ENCODE measurements at regions not wholly inside any gene's neighbourhood (a gene's known extent, or its start where the extent isn't known, plus 50 kb on each side); places are given as distances from the start of the nearest gene placed in this dataset.

GRCh38 chr15:94177112-94177511 is 54.2 kb upstream of the MCTP2 start:
- no peak for DNase-seq (ENCODE audit: low read depth)

GRCh38 chr15:94175420-94175819 is 55.9 kb upstream of the MCTP2 start:
- no peak for DNase-seq (ENCODE audit: low read depth)

- DNase-seq (ENCODE audit: low read depth), result peak; percentile 5
Observed at GRCh38 chr15:94174399-94174802, 57.0 kb upstream of the MCTP2 start.

GRCh38 chr15:94168250-94168649 is 63.1 kb upstream of the MCTP2 start:
- DNase-seq (ENCODE audit: low read depth), result no peak

- no peak for DNase-seq (ENCODE audit: low read depth)
Observed at GRCh38 chr15:94164971-94165370, 66.4 kb upstream of the MCTP2 start.

GRCh38 chr15:94164202-94164807 is 67.1 kb upstream of the MCTP2 start:
- peak; percentile 9 for DNase-seq (ENCODE audit: low read depth)

GRCh38 chr15:94162939-94163338 is 68.4 kb upstream of the MCTP2 start:
- no peak for DNase-seq (ENCODE audit: low read depth)

GRCh38 chr15:94154255-94154654 is 77.1 kb upstream of the MCTP2 start:
- DNase-seq (ENCODE audit: low read depth), result no peak

- no peak for DNase-seq (ENCODE audit: low read depth)
Observed at GRCh38 chr15:94145046-94145445, 86.3 kb upstream of the MCTP2 start.

- DNase-seq (ENCODE audit: low read depth), result no peak
Observed at GRCh38 chr15:94141802-94142201, 89.6 kb upstream of the MCTP2 start.

GRCh38 chr15:94135486-94136147 is 95.7 kb upstream of the MCTP2 start:
- DNase-seq (ENCODE audit: low read depth), result no peak

GRCh38 chr15:94131875-94132274 is 99.5 kb upstream of the MCTP2 start:
- no peak for DNase-seq (ENCODE audit: low read depth)

- no peak for DNase-seq (ENCODE audit: low read depth)
Observed at GRCh38 chr15:94130504-94130903, 100.9 kb upstream of the MCTP2 start.

GRCh38 chr15:94127006-94127405 is 104.4 kb upstream of the MCTP2 start:
- no peak for DNase-seq (ENCODE audit: low read depth)

GRCh38 chr15:94125698-94126097 is 105.7 kb upstream of the MCTP2 start:
- no peak for DNase-seq (ENCODE audit: low read depth)

GRCh38 chr15:94125156-94125555 is 106.2 kb upstream of the MCTP2 start:
- DNase-seq (ENCODE audit: low read depth), result peak; percentile 32

- no peak for DNase-seq (ENCODE audit: low read depth)
Observed at GRCh38 chr15:94122516-94122915, 108.8 kb upstream of the MCTP2 start.

GRCh38 chr15:94119923-94120775 is 111.2 kb upstream of the MCTP2 start:
- peak; percentile 80 for DNase-seq (ENCODE audit: low read depth)

GRCh38 chr15:94119298-94119811 is 112.0 kb upstream of the MCTP2 start:
- DNase-seq (ENCODE audit: low read depth), result no peak

- no peak for DNase-seq (ENCODE audit: low read depth)
Observed at GRCh38 chr15:94110476-94111130, 120.8 kb upstream of the MCTP2 start.

- DNase-seq (ENCODE audit: low read depth), result no peak
Observed at GRCh38 chr15:94107652-94108051, 123.7 kb upstream of the MCTP2 start.

GRCh38 chr15:94105760-94106159 is 125.6 kb upstream of the MCTP2 start:
- DNase-seq (ENCODE audit: low read depth), result no peak

All from GM04504 (cell line).